ENCODE measurements at regions not wholly inside any gene's neighbourhood (a gene's known extent, or its start where the extent isn't known, plus 50 kb on each side); places are given as distances from the start of the nearest gene placed in this dataset.

DNA sequence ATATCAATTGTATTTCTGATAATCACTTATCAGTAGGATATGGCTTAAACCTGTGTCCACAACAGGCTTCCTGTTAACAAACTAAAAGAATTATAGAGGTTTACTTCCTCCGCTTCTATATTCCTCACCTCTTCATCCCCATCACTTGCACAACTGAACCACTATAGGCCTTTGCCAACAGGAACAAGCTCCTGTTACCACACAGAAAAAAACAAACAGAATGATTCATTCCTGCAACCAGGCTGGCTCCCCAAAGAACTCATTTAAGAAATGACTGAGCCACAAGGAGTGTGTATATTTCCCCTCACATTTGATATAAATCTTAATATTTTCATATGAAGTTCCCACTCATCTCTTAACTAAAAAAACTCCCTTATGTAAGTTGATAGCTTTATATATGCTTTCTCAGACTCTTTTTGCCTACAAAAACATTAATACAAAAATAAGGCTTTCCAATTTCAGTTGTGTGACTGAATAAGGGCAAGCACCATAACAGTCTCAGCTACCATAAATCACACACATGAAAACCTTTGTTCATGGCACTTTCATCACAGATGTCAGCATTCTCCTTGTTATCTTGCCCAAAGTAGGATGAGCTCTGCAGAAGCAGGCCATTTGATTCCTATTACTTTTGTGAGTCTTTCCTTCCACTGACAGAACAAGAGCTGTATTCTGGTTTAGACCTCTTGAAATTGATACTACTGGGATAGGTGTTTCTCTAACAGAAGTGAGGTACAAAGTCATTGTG, 366.8 kb downstream of the SLITRK1 start:
- no peak for TF ChIP-seq RAD21 (IDR thresholded peaks at IDR 0.05; ENCODE audit: insufficient read depth, low read depth, low read length)
- TF ChIP-seq, protein P1, sequence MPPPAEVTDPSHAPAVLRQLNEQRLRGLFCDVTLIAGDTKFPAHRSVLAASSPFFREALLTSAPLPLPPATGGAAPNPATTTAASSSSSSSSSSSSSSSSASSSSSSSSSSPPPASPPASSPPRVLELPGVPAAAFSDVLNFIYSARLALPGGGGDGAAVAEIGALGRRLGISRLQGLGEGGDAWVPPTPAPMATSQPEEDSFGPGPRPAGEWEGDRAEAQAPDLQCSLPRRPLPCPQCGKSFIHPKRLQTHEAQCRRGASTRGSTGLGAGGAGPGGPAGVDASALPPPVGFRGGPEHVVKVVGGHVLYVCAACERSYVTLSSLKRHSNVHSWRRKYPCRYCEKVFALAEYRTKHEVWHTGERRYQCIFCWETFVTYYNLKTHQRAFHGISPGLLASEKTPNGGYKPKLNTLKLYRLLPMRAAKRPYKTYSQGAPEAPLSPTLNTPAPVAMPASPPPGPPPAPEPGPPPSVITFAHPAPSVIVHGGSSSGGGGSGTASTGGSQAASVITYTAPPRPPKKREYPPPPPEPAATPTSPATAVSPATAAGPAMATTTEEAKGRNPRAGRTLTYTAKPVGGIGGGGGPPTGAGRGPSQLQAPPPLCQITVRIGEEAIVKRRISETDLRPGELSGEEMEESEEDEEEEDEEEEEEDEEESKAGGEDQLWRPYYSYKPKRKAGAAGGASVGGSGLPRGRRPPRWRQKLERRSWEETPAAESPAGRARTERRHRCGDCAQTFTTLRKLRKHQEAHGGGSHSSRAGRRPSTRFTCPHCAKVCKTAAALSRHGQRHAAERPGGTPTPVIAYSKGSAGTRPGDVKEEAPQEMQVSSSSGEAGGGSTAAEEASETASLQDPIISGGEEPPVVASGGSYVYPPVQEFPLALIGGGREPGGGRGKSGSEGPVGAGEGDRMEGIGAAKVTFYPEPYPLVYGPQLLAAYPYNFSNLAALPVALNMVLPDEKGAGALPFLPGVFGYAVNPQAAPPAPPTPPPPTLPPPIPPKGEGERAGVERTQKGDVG (CRISPR knock-in tag; IDR thresholded peaks at IDR 0.05) = no peak
- no peak for TF ChIP-seq NFYB (IDR thresholded peaks at IDR 0.05; ENCODE audit: insufficient read depth, low read depth, low read length)
- no peak for TF ChIP-seq POLR2AphosphoS2 (IDR thresholded peaks at IDR 0.05; ENCODE audit: low read depth, low read length)
- TF ChIP-seq POLR2A (IDR thresholded peaks at IDR 0.05; ENCODE audit: low read depth, low read length) = no peak
- no peak for TF ChIP-seq NRF1 (conservative IDR thresholded peaks at IDR 0.05; ENCODE audit: low read depth, low read length)
- TF ChIP-seq, protein P2, sequence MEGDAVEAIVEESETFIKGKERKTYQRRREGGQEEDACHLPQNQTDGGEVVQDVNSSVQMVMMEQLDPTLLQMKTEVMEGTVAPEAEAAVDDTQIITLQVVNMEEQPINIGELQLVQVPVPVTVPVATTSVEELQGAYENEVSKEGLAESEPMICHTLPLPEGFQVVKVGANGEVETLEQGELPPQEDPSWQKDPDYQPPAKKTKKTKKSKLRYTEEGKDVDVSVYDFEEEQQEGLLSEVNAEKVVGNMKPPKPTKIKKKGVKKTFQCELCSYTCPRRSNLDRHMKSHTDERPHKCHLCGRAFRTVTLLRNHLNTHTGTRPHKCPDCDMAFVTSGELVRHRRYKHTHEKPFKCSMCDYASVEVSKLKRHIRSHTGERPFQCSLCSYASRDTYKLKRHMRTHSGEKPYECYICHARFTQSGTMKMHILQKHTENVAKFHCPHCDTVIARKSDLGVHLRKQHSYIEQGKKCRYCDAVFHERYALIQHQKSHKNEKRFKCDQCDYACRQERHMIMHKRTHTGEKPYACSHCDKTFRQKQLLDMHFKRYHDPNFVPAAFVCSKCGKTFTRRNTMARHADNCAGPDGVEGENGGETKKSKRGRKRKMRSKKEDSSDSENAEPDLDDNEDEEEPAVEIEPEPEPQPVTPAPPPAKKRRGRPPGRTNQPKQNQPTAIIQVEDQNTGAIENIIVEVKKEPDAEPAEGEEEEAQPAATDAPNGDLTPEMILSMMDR (IDR thresholded peaks at IDR 0.05 in 2 of 3, conservative IDR thresholded peaks at IDR 0.05 in 1 of 3; ENCODE audit: control insufficient read depth in 2 of 3, extremely low read depth in 1 of 3, insufficient read depth in 1 of 3, low read depth in 3 of 3, low read length in 3 of 3) = no peak
- no peak for TF ChIP-seq SMAD1 (IDR thresholded peaks at IDR 0.05; ENCODE audit: low read depth, partially characterized antibody)
- no peak for TF ChIP-seq RFX5 (IDR thresholded peaks at IDR 0.05; ENCODE audit: low read depth, low read length)
- TF ChIP-seq, protein P3, sequence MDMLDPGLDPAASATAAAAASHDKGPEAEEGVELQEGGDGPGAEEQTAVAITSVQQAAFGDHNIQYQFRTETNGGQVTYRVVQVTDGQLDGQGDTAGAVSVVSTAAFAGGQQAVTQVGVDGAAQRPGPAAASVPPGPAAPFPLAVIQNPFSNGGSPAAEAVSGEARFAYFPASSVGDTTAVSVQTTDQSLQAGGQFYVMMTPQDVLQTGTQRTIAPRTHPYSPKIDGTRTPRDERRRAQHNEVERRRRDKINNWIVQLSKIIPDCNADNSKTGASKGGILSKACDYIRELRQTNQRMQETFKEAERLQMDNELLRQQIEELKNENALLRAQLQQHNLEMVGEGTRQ (IDR thresholded peaks at IDR 0.05; ENCODE audit: borderline replicate concordance, low read depth, low read length) = no peak
- TF ChIP-seq FOXM1 (IDR thresholded peaks at IDR 0.05; ENCODE audit: low read depth, low read length) = no peak

All from GM12878 (cell line).